Neural crest cell (in vitro differentiated cells): ENCODE measurements at regions not wholly inside any gene's neighbourhood (a gene's known extent, or its start where the extent isn't known, plus 50 kb on each side); places are given as distances from the start of the nearest gene placed in this dataset.

Experiments
- DNase-seq: peaks from one replicate; pipeline ENCODE4 v3.0.0; 2021; ENCODE audit warnings: low read depth, mixed read lengths, low spot score
- H3K27ac Mint-ChIP-seq: one replicate; pipeline ENCODE4 v1.8.0; 2021; ENCODE audit warnings: mild to moderate bottlenecking, mixed read lengths; ENCODE audit not compliant: unreplicated experiment
- H3K27me3 Mint-ChIP-seq: 2 replicates; pipeline ENCODE4 v1.8.0; 2021; ENCODE audit warnings: low read depth, mild to moderate bottlenecking, mixed read lengths
- H3K36me3 Mint-ChIP-seq: 2 replicates; pipeline ENCODE4 v1.8.0; 2021; ENCODE audit warnings: low read depth, mild to moderate bottlenecking, mixed read lengths
- H3K4me1 Mint-ChIP-seq: 2 replicates; pipeline ENCODE4 v1.8.0; 2021; ENCODE audit warnings: mixed read lengths
- H3K4me3 Mint-ChIP-seq: one replicate; pipeline ENCODE4 v1.8.0; 2021; ENCODE audit warnings: mild to moderate bottlenecking, mixed read lengths
- H3K9me3 Mint-ChIP-seq: 2 replicates; pipeline ENCODE4 v1.8.0; 2021; ENCODE audit warnings: mixed read lengths
- CTCF ChIP-seq: fragments of 200-600 bp; sonication (generic); conservative IDR thresholded peaks from 2 replicates; pipeline ENCODE4 v1.5.0; 2021; ENCODE audit warnings: antibody characterized with exemption, mild to moderate bottlenecking

GRCh38 chr1:69328186-69328585 lies 239.5 kb upstream of the LRRC7 start:
- DNase-seq = no peak
- Mint-ChIP-seq H3K27ac (no peak overlapping the region), H3K9me3 (peaks cover 9% of the 10 kb centered on the region), H3K36me3 (no peaks in the 10 kb centered on the region), H3K27me3 (no peaks in the 10 kb centered on the region), H3K4me3 (no peak overlapping the region), H3K4me1 (no peaks in the 10 kb centered on the region)
- no peak for TF ChIP-seq CTCF

DNA sequence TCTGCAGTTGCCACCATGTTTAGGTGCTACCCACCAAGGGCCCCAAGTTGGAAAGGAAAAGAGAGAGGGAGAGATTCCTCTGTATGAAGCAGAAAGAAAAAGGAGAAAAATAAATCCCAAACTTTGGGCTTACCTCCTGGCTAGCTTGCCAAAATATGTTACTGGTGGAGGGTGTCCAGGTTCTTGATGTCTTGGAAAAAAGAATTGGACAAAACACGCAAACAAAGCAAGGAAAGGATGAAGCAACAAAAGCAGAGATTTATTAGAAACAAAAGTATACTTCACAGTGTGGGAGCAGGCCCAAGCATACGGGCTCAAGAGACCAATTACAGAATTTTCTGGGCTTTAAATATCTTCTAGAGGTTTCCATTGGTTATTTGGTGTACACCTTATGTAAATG lies 204.5 kb upstream of the LRRC7 start:
- no peak for TF ChIP-seq CTCF
- no peaks in the 10 kb centered on the region for H3K27me3 Mint-ChIP-seq
- no peaks in the 10 kb centered on the region for H3K9me3 Mint-ChIP-seq
- no peak for DNase-seq
- H3K36me3 Mint-ChIP-seq = no peaks in the 10 kb centered on the region
- no peaks in the 10 kb centered on the region for H3K4me1 Mint-ChIP-seq
- no peak overlapping the region for H3K27ac Mint-ChIP-seq
- H3K4me3 Mint-ChIP-seq = no peak overlapping the region

DNA sequence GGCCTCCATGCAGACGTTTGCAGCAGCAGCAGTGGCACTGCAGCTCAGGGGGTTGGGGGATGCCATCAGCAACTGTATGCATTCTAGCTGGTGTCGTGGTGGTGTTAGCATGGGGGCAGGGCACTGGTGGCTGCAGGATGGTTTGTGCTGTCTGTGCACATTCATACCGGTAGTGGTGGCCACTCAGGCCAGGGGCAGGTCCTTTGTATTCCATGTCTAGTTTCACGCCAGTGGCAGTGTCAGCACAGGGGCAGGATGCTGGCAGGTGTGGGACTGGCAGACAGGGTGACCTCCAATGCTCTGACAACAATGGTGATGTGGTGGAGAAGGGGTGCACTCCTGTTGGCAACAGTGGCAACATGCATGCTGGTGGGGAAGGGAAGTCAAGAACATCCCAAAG lies 194.2 kb upstream of the LRRC7 start:
- H3K27ac Mint-ChIP-seq = no peak overlapping the region
- H3K4me3 Mint-ChIP-seq = no peak overlapping the region
- no peak for DNase-seq
- H3K36me3 Mint-ChIP-seq = no peaks in the 10 kb centered on the region
- no peaks in the 10 kb centered on the region for H3K27me3 Mint-ChIP-seq
- TF ChIP-seq CTCF = no peak
- H3K9me3 Mint-ChIP-seq = no peaks in the 10 kb centered on the region
- no peaks in the 10 kb centered on the region for H3K4me1 Mint-ChIP-seq

- no peaks in the 10 kb centered on the region for H3K9me3 Mint-ChIP-seq
- no peaks in the 10 kb centered on the region for H3K36me3 Mint-ChIP-seq
- no peak overlapping the region for H3K4me3 Mint-ChIP-seq
- no peak for TF ChIP-seq CTCF
- no peak for DNase-seq
- H3K4me1 Mint-ChIP-seq = no peaks in the 10 kb centered on the region
- H3K27me3 Mint-ChIP-seq = no peaks in the 10 kb centered on the region
- H3K27ac Mint-ChIP-seq = no peak overlapping the region
Measured at GRCh38 chr1:69376408-69376807, 191.3 kb upstream of the LRRC7 start.

DNA sequence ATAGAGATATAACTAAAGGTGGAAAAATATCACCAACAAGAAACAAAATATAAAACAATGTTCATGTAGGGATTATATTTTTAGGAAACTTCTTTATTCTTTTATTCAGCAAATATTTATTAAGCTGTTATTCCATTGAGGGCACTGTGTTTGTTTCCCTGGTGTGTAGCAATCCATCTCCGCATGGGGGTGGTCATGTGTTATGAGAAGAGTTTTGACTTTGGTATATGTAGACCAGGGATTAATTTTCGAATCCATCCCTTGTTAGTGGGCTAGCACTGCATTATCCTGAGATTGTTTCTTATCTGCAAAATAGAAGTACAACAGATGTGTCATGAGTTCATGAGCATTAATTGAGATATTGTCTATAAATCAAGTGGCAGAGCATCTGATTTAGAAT lies 190.2 kb upstream of the LRRC7 start:
- no peaks in the 10 kb centered on the region for H3K27me3 Mint-ChIP-seq
- TF ChIP-seq CTCF = no peak
- no peak overlapping the region for H3K27ac Mint-ChIP-seq
- H3K4me3 Mint-ChIP-seq = no peak overlapping the region
- H3K36me3 Mint-ChIP-seq = no peaks in the 10 kb centered on the region
- no peaks in the 10 kb centered on the region for H3K4me1 Mint-ChIP-seq
- no peak for DNase-seq
- no peaks in the 10 kb centered on the region for H3K9me3 Mint-ChIP-seq

DNA sequence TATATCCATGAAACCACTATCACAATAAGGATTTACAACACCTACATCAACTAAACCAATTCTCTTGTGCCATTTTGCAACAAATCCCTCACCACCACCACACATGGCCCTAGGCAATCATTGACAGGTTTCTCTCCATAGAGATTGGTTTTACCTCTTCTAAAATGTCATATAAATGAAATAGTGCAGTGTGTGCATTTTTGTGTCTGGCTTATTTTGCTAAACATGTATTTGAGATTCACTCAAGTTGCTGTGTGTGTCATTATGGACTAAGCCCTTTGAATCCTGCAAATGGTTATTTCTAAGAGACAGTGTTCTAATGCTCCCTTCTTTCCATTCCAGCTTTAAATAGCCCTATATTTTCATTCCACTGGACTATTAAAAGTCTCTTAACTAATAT lies 179.7 kb upstream of the LRRC7 start:
- Mint-ChIP-seq H3K4me1 (no peaks in the 10 kb centered on the region), H3K9me3 (peaks cover 4% of the 10 kb centered on the region), H3K27me3 (no peaks in the 10 kb centered on the region), H3K36me3 (no peaks in the 10 kb centered on the region), H3K27ac (no peak overlapping the region), H3K4me3 (no peak overlapping the region)
- DNase-seq = no peak
- no peak for TF ChIP-seq CTCF
